A549 (cell line): ENCODE measurements at regions not wholly inside any gene's neighbourhood (a gene's known extent, or its start where the extent isn't known, plus 50 kb on each side); places are given as distances from the start of the nearest gene placed in this dataset.

ENCODE experiments used
- CBX8 ChIP-seq: fragments of 200-600 bp; sonication (generic); IDR thresholded peaks from 2 replicates; pipeline ENCODE4 v1.6.1; 2016
- CHD4 ChIP-seq: fragments of 200-600 bp; sonication (generic); IDR thresholded peaks from 2 replicates; pipeline ENCODE4 v1.6.1; 2016; ENCODE audit warnings: antibody characterized with exemption, mild to moderate bottlenecking, borderline replicate concordance
- CTCF ChIP-seq: fragments of >200 bp; sonication (Bioruptor Twin); formaldehyde crosslinking; IDR thresholded peaks from 3 replicates; pipeline ENCODE4 v1.5.1; 2016
- E2F6 ChIP-seq: IDR thresholded peaks from 2 replicates; pipeline ENCODE4 v1.6.1; 2012; ENCODE audit warnings: low read depth, borderline replicate concordance
- EP300 ChIP-seq, 2 experiments: fragments of >200 bp; sonication (Bioruptor Twin); formaldehyde crosslinking; IDR thresholded peaks; 2 replicates in 1 of 2; 3 replicates in 1 of 2; pipeline ENCODE4 v1.6.1; 2016 to 2017
- HDAC2 ChIP-seq: fragments of 200-600 bp; sonication (generic); IDR thresholded peaks from 2 replicates; pipeline ENCODE4 v1.6.1; 2016
- JUN ChIP-seq, 2 experiments: fragments of >200 bp; sonication (Bioruptor Twin); formaldehyde crosslinking; IDR thresholded peaks; 2 replicates in 1 of 2; 3 replicates in 1 of 2; pipeline ENCODE4 v1.6.1; 2016 to 2017
- MYC ChIP-seq: IDR thresholded peaks from 2 replicates; pipeline ENCODE4 v1.6.1; 2012; ENCODE audit warnings: mild to moderate bottlenecking, inconsistent platforms, low read length, improper control_type of control experiment, borderline replicate concordance
- POLR2A ChIP-seq: IDR thresholded peaks from 2 replicates; pipeline ENCODE4 v1.6.1; 2012; ENCODE audit warnings: mild to moderate bottlenecking, low read length
- RCOR1 ChIP-seq: fragments of 150-350 bp; IDR thresholded peaks from 2 replicates; pipeline ENCODE4 v1.6.1; 2014; ENCODE audit warnings: antibody characterized with exemption, low read length, low read depth
- REST ChIP-seq: fragments of 200-600 bp; sonication (generic); IDR thresholded peaks from 2 replicates; pipeline ENCODE4 v1.6.1; 2016; ENCODE audit warnings: antibody characterized with exemption, mild to moderate bottlenecking, moderate library complexity

GRCh38 chr5:77907786-77908185 lies 131.6 kb upstream of the TBCA start:
- no peak for TF ChIP-seq MYC
- TF ChIP-seq CBX8: no peak
- no peak for TF ChIP-seq POLR2A
- no peak for TF ChIP-seq REST
- TF ChIP-seq JUN (IDR thresholded peaks at IDR 0.05): no peak
- TF ChIP-seq E2F6: no peak
- no peak for TF ChIP-seq CTCF
- no peak for TF ChIP-seq CHD4
- no peak for TF ChIP-seq HDAC2
- no peak for TF ChIP-seq RCOR1
- TF ChIP-seq EP300 (IDR thresholded peaks at IDR 0.05): no peak
